ENCODE measurements at regions not wholly inside any gene's neighbourhood (a gene's known extent, or its start where the extent isn't known, plus 50 kb on each side); places are given as distances from the start of the nearest gene placed in this dataset.
"Not testable (repeated sequence)": the region's sequence is repeated elsewhere in the genome, so short reads cannot be mapped to it uniquely, and the experiment has no call there.

GRCh38 chr2:190005513-190005912 lies 57.0 kb downstream of the MSTN start:
- no peak for DNase-seq

DNA sequence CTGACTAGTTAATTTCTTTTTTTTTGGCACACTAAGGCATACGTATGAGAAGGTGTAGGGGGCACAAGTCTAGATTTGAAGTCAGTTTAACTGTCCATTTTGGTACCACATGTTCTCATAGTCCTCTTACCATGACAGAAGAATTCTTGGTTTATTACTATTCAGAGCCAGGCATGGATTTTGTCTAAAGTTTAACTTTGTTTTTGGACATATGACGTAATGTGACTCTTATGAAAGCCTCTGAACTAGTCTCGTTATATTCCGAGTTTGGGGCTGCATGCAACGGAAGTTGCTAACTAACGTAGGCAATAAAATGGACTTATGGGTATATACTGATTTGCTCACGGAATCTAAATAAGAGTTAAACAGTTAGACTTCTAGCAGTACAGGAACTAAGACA lies 62.9 kb downstream of the MSTN start:
- no peak for DNase-seq

DNA sequence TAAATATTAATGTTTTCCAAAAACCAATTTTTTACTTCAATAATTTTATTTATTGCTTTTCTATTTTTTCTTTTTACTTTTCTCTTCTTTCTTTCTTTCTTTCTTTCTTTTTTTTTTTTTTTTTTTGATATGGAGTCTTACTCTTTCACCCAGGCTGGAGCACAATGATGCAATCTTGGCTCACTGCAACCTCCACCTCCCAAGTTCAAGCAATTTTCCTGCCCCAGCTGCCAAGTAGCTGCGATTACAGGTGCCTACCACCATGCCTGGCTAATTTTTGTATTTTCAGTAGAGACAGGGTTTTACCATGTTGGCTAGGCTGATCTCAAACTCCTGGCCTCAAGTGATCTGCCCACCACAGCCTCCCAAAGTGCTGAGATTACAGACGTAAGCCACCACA lies 63.9 kb downstream of the MSTN start:
- DNase-seq: not testable (repeated sequence)

DNA sequence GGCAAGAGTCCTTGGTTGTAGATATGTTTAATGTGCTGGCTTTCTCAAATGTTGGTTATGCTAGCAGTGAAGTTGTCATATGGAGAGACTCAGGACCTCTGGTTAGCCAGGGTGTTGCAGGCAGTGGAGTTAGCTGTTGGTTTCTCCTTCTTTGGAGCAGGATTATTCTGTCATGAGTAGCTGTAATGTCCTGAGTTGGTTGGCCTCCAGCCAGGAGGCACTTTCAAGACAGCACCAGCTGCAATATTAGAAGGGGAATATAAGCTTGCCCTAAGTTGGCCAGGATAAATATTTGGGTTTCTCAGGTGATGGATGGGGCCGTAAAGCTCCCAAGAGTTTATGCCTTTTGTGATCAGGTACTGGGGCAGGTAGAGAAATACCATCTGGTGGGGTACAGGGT lies 65.5 kb downstream of the MSTN start:
- no peak for DNase-seq

DNA sequence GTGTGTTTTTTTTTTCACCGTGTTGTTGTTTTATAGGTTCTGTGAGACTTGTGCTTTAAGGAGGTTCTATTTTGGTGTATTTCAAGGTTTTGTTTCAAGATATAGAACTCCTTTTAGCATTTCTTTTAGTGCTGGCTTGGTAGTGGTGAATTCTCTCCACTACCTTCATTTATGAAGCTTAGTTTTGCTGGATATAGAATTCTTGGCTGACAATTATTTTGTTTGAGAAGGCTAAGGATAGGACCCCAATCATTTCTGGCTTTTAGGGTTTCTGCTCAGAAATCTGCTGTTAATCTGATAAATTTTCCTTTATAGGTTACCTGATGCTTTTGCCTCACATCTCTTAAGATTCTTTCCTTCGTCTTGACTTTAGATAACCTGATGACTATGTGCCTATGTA lies 66.8 kb downstream of the MSTN start:
- DNase-seq: no peak

DNA sequence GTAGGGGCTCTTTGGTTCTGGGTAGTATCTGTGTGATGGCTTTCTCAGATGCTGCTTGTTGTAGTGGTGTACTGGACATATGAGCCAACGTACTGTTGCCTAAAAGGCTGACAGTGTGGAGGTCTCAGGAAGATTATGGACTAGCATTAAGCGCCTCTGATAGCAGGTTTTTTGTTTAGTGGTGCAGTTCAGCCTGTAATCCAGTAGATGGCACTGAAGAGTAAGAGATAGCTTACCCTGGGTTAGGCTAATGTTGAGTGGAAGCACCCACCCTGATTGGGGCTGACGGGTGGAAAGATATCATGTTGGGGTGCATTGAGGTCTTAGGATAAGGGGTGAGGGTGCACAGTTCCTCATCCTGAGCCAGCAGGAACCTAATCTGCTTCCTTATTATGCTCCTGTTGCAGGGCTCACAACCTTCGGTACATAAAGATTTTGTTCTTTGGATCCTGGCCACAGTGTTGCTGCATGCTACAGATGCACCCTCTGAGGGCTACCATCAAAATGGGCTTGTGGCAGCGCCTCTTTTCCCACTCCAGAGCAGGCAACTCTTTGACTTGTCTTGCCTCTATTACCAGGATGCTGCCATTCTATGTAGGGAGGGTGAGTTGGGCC lies 79.6 kb downstream of the MSTN start:
- DNase-seq: no peak

DNA sequence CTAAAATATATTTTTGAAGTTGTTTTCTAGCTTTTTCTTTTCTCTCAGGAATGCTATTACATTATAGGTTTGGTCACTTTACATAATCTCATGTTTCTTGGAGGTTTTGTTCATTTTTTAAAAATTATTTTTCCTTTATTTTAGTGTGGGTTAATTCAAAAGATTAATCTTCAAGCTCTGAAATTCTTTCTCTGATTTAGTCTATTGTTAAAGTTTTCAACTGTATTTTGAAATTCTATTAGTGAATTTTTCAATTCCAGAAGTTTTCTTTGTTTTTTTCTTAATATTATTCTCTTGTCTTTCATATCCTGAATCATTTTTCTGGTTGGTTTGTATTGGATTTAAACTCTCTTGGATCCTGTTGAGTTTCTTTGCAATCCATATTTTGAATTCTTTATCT lies 80.4 kb downstream of the MSTN start:
- no peak for DNase-seq

DNA sequence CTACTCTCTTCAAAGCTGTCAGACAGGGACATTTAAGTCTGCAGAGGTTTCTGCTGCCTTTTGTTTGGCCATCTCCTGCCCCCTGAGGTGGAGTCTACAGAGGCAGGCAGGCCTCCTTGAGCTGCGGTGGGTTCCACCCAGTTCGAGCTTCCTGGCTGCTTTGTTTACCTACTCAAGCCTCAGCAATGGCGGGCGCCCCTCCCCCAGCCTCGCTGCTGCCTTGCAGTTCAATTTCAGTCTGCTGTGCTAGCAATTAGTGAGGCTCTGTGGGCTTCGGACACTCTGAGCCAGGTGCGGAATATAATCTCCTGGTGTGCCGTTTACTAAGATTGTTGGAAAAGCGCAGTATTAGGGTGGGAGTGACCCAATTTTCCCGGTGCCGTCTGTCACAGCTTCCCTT lies 86.0 kb downstream of the MSTN start:
- not testable (repeated sequence) for DNase-seq

GRCh38 chr2:189960346-189960745 lies 102.2 kb downstream of the MSTN start:
- no peak for DNase-seq

GRCh38 chr2:189959450-189959849 lies 103.1 kb downstream of the MSTN start:
- no peak for DNase-seq

DNA sequence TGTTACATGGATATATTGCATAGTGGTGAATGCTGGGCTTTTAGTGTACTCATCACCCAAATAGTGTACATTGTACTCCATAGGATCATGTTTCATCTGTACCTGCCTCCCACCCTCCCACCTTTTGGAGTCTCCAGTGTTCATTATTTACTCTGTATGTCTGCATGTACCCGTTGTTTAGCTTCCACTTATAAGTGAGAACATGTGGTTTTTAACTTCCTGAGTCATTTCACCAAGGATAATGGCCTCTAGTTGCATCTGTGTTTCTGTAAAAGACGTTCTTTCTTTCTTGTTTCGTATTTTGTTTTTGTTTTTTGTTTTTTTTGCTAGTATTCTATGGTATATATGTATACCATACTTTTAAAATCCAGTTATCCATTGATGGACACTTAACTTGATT lies 107.5 kb downstream of the MSTN start:
- no peak for DNase-seq

DNA sequence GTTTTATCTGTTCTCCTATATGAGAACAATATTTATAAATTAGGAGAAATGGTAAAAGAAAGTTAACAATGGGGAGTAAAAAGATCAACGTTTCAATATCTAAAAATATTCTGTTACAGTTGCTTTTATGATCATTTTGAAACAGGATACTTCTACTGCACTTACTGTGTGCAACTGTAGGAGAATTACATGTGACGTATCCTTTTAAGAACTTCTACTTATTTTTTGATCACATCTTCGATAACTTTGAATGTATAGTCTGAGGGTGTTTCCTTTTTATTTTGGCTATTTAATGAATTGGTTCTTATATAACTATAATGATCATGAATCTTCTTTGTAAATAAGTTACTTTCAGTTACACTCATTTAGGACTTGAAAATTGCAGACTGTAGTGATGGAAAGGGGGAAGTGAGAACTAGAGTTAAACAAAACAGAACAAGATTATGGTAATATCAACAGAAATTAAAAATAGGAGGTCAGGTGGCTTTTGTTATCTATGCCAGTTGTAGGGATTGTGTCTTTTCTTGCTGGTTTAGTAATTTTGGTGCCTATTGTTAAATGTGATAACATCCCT lies 109.9 kb downstream of the MSTN start:
- no peak for DNase-seq

DNA sequence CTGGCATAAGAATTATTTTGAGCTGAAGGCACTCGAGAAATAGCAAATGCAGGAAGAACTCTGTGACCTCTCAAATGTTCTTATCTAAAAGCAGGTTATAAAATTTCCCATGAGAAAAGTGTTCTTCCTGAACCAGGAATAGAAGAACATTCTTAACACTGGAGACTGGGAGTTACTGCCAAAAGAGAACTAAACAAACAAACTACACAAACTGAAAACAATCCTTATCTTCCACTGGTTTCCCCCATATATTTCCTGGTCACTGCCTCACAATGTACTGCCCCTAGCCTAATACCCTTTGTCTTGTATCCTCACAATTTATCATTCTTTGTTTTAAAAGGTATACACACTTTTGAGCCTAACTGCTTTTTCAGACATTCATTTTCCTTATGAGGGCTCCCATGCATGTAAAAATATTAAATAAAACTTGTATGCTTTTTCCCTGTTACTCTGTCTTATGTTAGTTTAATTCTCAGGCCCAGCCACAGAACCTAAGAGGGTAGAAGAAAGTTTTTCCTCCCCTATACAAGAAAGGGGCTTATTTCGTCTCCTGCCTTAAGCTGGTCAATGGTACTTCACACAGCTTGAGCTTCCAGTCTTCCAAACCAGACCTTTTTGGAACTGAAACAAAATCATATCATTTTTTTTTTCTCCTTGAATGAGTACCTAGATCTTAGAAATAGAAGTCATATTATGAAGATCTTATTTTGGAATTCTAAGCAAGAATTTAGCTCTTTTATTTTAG lies 110.6 kb downstream of the MSTN start:
- DNase-seq: no peak

DNA sequence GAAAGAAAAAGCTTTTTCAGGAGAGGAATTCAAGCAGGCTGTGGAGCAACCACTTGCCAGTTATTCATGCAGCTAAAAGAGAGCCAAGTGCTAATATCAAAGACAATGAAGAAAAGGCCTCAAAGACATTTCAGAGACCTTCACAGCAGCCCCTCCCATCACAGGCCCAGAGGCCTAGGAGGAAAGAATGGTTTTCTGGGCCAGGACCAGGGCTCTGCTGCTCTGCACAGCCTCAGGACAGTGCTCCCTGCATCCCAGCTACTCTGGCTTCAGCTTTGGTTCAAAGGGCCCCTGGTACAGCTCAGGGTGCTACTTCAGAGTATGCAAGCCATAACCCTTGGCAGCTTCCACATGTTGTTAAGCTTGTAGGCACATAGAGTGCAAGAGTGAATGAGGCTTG lies 119.5 kb downstream of the MSTN start:
- no peak for DNase-seq

DNA sequence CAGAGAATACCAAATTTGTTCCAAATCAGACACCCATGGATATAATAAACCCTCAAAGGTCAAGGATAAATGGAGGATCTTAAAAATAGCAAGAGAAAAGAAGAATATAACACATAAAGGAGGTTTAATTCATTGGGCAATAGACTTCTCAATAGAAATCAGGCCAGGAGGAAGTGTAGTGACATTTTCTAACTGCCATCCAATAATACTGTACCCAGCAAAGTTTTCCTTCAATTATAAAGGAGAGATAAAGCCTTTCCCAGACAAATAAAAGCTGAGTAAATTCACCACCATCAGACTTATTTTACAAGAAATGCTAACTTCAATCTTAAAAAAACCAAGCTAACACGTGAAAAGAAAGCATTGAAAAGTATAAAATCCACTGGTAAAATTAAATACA lies 121.6 kb downstream of the MSTN start:
- no peak for DNase-seq

DNA sequence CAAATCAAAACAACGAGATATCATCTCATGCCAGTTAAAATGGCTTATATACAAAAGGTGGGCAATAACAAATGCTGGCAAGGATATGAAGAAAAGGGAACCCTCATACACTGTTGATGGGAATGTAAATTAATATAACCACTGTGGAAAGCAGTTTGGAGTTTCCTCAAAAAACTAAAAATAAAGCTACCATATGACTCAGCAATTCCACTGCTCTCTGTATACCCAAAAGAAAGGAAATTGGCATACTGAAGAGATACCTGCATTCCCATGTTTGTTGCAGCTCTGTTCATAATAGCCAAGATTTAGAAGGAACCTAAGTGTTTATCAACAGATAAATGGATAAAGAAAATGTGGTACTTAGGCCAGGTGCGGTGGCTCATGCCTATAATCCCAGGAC lies 124.8 kb downstream of the MSTN start:
- DNase-seq: no peak

- DNase-seq: peak; percentile 89
Observed at GRCh38 chr2:189933911-189934399, 128.6 kb downstream of the MSTN start.

DNA sequence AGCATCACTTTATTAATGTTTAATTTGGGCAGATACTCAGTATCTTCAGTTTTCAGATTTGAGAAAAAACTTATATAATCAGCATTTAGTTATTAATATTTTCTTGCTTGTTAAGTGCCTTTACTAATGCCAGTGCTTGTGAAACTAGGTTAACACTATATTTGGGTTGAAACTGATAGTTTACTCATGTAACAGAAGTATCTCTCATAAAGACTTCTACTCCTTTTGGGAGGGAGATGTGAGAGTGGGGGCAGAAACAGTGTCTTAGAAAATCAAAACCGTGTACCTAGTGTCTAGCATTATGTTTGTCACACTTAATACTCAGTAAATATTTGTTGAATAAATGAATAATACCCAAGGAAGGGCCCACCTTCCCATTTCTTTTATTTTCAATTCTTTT lies 129.5 kb downstream of the MSTN start:
- DNase-seq: no peak

DNA sequence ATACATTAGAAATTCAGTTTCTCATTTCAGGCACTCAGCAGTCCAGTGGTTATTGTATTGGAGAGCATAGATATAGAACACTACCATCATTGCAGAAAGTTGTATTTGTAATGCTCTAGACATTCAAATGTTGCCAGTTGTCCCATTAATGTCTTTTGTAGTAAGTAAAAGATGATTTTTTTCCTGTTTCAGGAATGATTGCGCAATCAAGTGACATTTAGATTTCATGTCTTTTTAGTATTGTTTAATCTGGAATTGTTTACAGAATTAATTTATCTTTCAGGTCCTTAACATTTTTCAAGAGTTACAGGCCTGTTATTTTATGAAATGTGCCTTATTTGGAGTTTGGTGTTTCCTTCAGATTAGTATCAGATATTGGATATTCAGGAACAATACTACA lies 134.7 kb downstream of the MSTN start:
- DNase-seq: no peak
